Amniotic stem cell (primary cell): ENCODE measurements at regions not wholly inside any gene's neighbourhood (a gene's known extent, or its start where the extent isn't known, plus 50 kb on each side); places are given as distances from the start of the nearest gene placed in this dataset.
"Not testable (repeated sequence)": the region's sequence is repeated elsewhere in the genome, so short reads cannot be mapped to it uniquely, and the experiment has no call there.

Experiments used
- DNase-seq: peaks from one replicate; lab custom pipeline; 2025; lab: John Stamatoyannopoulos, UW

- no peak for DNase-seq
These were observed 131.9 kb upstream of the NFIA start for GRCh38 chr1:60950224-60951063.

GRCh38 chr1:60949826-60950197 is 132.5 kb upstream of the NFIA start:
- DNase-seq = no peak

GRCh38 chr1:60949154-60949825 is 133.1 kb upstream of the NFIA start:
- DNase-seq = no peak

- no peak for DNase-seq
These were observed 133.9 kb upstream of the NFIA start for GRCh38 chr1:60948486-60948885.

- no peak for DNase-seq
These were observed 135.0 kb upstream of the NFIA start for GRCh38 chr1:60947367-60947766.

- no peak for DNase-seq
These were observed 139.3 kb upstream of the NFIA start for GRCh38 chr1:60942896-60943638.

- DNase-seq = no peak
These were observed 140.1 kb upstream of the NFIA start for GRCh38 chr1:60942291-60942690.

- not testable (repeated sequence) for DNase-seq
These were observed 141.7 kb upstream of the NFIA start for GRCh38 chr1:60940685-60941084.

- DNase-seq = no peak
These were observed 144.6 kb upstream of the NFIA start for GRCh38 chr1:60937720-60938119.

GRCh38 chr1:60936591-60937342 is 145.6 kb upstream of the NFIA start:
- no peak for DNase-seq

- no peak for DNase-seq
These were observed 146.2 kb upstream of the NFIA start for GRCh38 chr1:60936163-60936562.

- DNase-seq = no peak
These were observed 146.7 kb upstream of the NFIA start for GRCh38 chr1:60935599-60936110.

GRCh38 chr1:60930130-60930529 is 152.2 kb upstream of the NFIA start:
- DNase-seq = no peak

- DNase-seq = no peak
These were observed 157.2 kb upstream of the NFIA start for GRCh38 chr1:60924964-60925798.

GRCh38 chr1:60924165-60924564 is 158.2 kb upstream of the NFIA start:
- no peak for DNase-seq

GRCh38 chr1:60923389-60924087 is 158.8 kb upstream of the NFIA start:
- DNase-seq = no peak

GRCh38 chr1:60922304-60922703 is 160.1 kb upstream of the NFIA start:
- no peak for DNase-seq

- DNase-seq = no peak
These were observed 161.2 kb upstream of the NFIA start for GRCh38 chr1:60921175-60921574.

- DNase-seq = no peak
These were observed 161.8 kb upstream of the NFIA start for GRCh38 chr1:60920561-60920960.

- no peak for DNase-seq
These were observed 163.5 kb upstream of the NFIA start for GRCh38 chr1:60918867-60919266.
